Neural cell (in vitro differentiated cells): ENCODE measurements at regions not wholly inside any gene's neighbourhood (a gene's known extent, or its start where the extent isn't known, plus 50 kb on each side); places are given as distances from the start of the nearest gene placed in this dataset.

Experiments used
- EP300 ChIP-seq: fragments of 450-650 bp; conservative IDR thresholded peaks from 2 replicates; pipeline ENCODE4 v1.6.1; 2014; ENCODE audit warnings: antibody characterized with exemption, mild to moderate bottlenecking, moderate library complexity; ENCODE audit not compliant: poor library complexity, severe bottlenecking
- POLR2AphosphoS5 ChIP-seq: IDR thresholded peaks from 2 replicates; pipeline ENCODE4 v1.6.1; 2012
- RAD21 ChIP-seq: fragments of 450-650 bp; conservative IDR thresholded peaks from 2 replicates; pipeline ENCODE4 v1.6.1; 2014; ENCODE audit warnings: antibody characterized with exemption, mild to moderate bottlenecking, moderate library complexity
- SMC3 ChIP-seq: fragments of 450-650 bp; conservative IDR thresholded peaks from 2 replicates; pipeline ENCODE4 v1.6.1; 2014; ENCODE audit warnings: antibody characterized with exemption, mild to moderate bottlenecking, moderate library complexity; ENCODE audit not compliant: poor library complexity
- TAF1 ChIP-seq: IDR thresholded peaks from 2 replicates; pipeline ENCODE4 v1.6.1; 2012; ENCODE audit warnings: low read depth
- TF ChIP-seq, protein P1 (sequence below): fragments of 450-650 bp; IDR thresholded peaks from 2 replicates; pipeline ENCODE4 v1.5.1; 2014; ENCODE audit warnings: antibody characterized with exemption, mild to moderate bottlenecking, moderate library complexity; ENCODE audit not compliant: poor library complexity, severe bottlenecking
- TF ChIP-seq, protein P2 (sequence below): IDR thresholded peaks from 2 replicates; pipeline ENCODE4 v1.6.1; 2012; ENCODE audit warnings: borderline replicate concordance

DNA sequence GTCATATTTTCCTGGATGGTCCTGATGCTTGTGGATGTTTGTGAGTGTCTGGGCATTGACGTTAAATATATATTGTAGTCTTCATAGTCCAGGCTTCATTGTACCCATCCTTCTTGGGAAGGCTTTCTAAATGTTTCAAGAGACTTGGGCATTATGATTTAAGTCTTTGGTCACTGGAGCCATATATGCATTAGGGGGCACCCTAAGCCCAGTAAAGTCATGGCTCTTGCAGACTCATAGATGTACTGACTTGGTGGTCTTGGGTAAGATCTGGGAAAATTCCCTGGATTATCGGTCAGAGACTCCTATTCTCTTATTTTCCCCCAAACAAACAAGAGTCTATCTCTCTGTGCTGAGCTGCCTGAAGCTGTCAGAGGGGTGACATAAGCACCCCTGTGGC, 271.1 kb downstream of the TRIM36 start:
- TF ChIP-seq, protein P1, sequence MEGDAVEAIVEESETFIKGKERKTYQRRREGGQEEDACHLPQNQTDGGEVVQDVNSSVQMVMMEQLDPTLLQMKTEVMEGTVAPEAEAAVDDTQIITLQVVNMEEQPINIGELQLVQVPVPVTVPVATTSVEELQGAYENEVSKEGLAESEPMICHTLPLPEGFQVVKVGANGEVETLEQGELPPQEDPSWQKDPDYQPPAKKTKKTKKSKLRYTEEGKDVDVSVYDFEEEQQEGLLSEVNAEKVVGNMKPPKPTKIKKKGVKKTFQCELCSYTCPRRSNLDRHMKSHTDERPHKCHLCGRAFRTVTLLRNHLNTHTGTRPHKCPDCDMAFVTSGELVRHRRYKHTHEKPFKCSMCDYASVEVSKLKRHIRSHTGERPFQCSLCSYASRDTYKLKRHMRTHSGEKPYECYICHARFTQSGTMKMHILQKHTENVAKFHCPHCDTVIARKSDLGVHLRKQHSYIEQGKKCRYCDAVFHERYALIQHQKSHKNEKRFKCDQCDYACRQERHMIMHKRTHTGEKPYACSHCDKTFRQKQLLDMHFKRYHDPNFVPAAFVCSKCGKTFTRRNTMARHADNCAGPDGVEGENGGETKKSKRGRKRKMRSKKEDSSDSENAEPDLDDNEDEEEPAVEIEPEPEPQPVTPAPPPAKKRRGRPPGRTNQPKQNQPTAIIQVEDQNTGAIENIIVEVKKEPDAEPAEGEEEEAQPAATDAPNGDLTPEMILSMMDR, result no peak
- no peak for TF ChIP-seq POLR2AphosphoS5
- no peak for TF ChIP-seq SMC3
- no peak for TF ChIP-seq TAF1
- TF ChIP-seq, protein P2, sequence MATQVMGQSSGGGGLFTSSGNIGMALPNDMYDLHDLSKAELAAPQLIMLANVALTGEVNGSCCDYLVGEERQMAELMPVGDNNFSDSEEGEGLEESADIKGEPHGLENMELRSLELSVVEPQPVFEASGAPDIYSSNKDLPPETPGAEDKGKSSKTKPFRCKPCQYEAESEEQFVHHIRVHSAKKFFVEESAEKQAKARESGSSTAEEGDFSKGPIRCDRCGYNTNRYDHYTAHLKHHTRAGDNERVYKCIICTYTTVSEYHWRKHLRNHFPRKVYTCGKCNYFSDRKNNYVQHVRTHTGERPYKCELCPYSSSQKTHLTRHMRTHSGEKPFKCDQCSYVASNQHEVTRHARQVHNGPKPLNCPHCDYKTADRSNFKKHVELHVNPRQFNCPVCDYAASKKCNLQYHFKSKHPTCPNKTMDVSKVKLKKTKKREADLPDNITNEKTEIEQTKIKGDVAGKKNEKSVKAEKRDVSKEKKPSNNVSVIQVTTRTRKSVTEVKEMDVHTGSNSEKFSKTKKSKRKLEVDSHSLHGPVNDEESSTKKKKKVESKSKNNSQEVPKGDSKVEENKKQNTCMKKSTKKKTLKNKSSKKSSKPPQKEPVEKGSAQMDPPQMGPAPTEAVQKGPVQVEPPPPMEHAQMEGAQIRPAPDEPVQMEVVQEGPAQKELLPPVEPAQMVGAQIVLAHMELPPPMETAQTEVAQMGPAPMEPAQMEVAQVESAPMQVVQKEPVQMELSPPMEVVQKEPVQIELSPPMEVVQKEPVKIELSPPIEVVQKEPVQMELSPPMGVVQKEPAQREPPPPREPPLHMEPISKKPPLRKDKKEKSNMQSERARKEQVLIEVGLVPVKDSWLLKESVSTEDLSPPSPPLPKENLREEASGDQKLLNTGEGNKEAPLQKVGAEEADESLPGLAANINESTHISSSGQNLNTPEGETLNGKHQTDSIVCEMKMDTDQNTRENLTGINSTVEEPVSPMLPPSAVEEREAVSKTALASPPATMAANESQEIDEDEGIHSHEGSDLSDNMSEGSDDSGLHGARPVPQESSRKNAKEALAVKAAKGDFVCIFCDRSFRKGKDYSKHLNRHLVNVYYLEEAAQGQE, result no peak
- TF ChIP-seq EP300, result no peak
- TF ChIP-seq RAD21, result no peak
